ENCODE measurements at regions not wholly inside any gene's neighbourhood (a gene's known extent, or its start where the extent isn't known, plus 50 kb on each side); places are given as distances from the start of the nearest gene placed in this dataset.

DNA sequence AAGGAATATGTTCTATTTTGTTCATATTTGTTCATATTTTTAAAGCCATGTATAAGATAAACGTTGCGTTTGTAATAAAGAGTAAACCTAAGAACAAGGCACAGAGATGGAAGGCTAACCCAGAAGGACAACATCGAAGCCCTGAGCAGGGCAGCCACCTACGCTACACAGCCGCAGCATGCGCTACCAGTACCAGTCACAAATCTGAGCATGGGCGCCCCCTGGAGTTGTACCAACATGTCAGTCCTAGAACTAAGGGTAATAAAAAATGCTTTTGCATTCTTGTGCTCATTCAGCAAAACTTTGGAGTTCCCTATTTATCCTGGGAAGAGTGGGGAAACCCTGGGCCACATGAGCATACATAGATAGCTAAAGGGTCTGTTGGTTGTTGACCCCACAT lies 70.6 kb downstream of the PLEKHG1 start:
- TF ChIP-seq, protein P1, sequence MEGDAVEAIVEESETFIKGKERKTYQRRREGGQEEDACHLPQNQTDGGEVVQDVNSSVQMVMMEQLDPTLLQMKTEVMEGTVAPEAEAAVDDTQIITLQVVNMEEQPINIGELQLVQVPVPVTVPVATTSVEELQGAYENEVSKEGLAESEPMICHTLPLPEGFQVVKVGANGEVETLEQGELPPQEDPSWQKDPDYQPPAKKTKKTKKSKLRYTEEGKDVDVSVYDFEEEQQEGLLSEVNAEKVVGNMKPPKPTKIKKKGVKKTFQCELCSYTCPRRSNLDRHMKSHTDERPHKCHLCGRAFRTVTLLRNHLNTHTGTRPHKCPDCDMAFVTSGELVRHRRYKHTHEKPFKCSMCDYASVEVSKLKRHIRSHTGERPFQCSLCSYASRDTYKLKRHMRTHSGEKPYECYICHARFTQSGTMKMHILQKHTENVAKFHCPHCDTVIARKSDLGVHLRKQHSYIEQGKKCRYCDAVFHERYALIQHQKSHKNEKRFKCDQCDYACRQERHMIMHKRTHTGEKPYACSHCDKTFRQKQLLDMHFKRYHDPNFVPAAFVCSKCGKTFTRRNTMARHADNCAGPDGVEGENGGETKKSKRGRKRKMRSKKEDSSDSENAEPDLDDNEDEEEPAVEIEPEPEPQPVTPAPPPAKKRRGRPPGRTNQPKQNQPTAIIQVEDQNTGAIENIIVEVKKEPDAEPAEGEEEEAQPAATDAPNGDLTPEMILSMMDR (IDR thresholded peaks at IDR 0.05; ENCODE audit: extremely low read depth, missing control alignments): no peak

DNA sequence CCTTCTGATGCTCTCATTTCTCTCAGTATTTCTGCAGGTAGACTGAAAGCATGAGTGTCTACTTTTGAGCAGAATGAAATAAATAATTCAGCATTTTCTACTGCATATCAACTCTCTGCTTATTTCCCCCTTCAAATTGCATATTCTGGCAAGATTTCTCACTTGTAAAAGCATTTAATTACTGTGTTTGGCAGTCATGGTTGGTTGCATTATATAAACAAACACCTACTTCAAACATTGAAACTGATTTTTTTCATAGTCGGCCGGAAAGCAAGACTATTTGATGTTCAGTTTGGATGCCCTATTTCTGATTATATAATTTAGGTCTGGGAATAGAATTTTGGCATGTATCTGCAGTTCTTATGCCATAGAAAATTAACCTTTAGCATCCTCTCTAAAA lies 73.1 kb downstream of the PLEKHG1 start:
- TF ChIP-seq, protein P1 (IDR thresholded peaks at IDR 0.05; ENCODE audit: extremely low read depth, missing control alignments): no peak
- DNase-seq (ENCODE audit: low spot score): no peak

More for the DNA sequence above, 70.6 kb downstream of the PLEKHG1 start:
- DNase-seq (ENCODE audit: low spot score): no peak

DNA sequence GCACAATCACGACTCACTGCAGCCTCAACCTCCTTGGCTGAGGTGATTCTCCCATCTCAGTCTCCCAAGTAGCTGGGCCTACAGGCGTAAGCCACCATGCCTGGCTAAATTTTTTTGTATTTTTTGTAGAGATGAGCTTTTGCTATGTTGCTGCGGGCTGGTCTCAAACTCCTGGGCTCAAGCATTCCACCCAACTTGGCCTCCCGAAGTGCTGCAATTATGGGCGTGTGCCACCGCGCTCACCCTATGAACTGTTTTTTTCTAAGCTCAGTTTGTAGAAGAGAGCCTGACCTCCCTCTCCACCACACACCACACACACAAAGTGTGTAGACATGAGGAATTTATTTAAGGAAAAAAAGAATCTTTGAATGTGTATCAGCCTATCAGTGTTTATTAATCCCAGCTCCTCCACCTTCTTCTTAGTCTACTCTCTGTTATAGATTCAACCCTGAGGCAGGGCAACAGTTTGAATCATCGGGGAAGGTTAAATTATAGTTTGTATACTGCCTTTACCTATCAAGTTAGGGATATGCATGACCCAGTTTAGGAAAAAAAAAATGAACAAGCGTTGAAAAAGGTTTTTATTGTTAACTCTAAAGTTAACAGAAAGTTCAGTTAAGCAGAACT lies 74.1 kb downstream of the PLEKHG1 start:
- TF ChIP-seq, protein P1 (IDR thresholded peaks at IDR 0.05; ENCODE audit: extremely low read depth, missing control alignments): no peak
- no peak for DNase-seq (ENCODE audit: low spot score)

DNA sequence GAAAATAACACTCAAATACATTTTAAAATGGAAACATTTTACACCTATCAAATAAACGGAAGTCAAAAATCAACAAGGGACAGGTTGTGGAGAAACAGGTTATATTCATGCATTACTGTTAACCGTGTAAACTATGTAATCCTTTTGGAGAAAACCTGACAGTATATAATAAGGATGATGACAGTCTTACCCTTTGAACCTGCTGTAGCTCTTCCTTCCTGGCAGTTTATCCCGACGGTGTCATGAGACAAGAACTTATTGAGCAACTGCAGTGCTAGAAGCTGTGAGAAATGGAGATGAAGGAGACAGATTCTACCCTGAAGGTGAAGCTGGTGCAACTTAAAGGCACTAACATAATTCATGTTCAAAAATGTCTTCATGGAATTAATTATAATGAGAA lies 76.7 kb downstream of the PLEKHG1 start:
- DNase-seq (ENCODE audit: low spot score): no peak
- TF ChIP-seq, protein P1 (IDR thresholded peaks at IDR 0.05; ENCODE audit: extremely low read depth, missing control alignments): no peak

DNA sequence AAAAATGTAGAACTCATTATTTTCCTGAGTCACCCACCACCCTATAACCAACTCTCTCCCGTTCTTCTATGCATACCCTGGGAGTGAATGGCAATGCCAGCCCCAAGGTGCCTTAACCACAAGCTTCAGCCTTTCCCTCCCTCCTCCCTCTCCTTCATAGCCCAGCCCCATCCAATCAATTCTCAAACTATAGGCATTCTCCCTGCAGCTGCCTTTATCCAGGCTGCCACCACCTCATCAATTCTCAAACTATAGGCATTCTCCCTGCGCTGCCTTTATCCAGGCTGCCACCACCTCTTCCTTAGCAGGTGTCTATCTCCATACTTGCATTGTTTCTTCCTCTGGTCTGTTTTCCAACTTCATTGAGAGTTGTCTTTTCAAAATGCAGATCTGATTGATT lies 77.1 kb downstream of the PLEKHG1 start:
- TF ChIP-seq, protein P1 (IDR thresholded peaks at IDR 0.05; ENCODE audit: extremely low read depth, missing control alignments): no peak
- no peak for DNase-seq (ENCODE audit: low spot score)

DNA sequence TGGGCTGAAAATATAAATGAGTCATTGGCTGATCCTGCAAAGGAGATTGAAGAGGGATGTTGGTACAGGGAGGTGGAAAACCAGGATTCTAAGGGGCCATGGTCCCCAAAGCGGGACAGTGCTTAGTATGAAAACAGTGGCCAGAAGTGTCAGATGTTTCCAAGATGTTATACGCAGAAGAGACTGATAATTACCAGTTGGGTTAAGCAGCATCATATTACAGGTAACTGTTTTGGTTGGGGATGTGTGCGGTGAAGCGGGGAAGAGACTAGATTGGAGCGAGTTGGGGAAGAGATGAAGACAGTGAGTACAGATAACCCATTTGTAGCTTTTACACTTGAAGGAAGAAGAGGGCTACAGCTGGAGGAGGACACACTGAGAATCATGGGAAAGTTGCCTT lies 80.8 kb downstream of the PLEKHG1 start:
- DNase-seq (ENCODE audit: low spot score): no peak
- TF ChIP-seq, protein P1 (IDR thresholded peaks at IDR 0.05; ENCODE audit: extremely low read depth, missing control alignments): no peak

DNA sequence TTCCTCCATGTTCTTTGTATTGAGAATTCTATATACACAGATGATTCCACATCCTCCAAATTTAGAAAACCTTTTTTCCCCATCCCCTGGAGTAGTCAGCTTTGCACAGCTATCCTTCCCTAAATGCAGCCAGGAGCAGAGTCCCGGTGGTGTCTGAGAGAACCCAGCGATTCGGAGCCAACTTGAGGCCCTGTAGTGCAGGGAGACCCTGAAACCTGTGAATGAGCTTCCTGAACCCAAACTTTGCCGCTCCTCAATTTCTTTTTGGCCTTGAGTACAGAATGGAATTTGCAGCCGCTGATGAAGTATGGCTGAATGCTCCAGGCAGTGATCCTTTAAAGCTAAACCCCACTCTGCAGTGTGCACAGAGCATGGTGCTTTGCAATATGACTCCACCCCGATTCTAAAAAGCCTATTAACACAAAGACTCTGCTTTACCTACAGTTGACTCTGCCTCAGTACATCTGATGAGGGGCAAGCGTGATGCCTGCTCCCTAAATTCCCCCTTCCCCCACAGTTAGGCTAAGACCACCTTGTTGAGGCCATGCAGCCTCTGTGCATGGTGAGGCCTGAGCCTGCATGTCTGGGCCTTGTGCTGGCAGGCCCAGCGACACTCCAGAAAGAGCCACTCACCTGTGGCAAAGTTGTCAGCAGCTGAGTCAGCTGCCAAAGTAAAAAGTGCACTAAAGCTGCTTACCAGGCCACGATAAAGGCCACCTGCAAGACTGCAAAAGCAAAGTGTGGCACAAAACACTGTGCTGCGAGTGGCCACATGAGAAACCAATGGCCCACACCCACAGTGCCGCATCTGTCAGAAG lies 82.1 kb downstream of the PLEKHG1 start:
- no peak for DNase-seq (ENCODE audit: low spot score)
- TF ChIP-seq, protein P1 (IDR thresholded peaks at IDR 0.05; ENCODE audit: extremely low read depth, missing control alignments): no peak
